GM18517 (cell line): ENCODE measurements at regions not wholly inside any gene's neighbourhood (a gene's known extent, or its start where the extent isn't known, plus 50 kb on each side); places are given as distances from the start of the nearest gene placed in this dataset.
"Not testable (repeated sequence)": the region's sequence is repeated elsewhere in the genome, so short reads cannot be mapped to it uniquely, and the experiment has no call there.

Experiments
- ATAC-seq: cut with Tn5 transposase; IDR thresholded peaks from one replicate; pipeline ENCODE4 v1.9.1; 2021; ENCODE audit warnings: mild to moderate bottlenecking, moderate library complexity; ENCODE audit not compliant: unreplicated experiment

DNA sequence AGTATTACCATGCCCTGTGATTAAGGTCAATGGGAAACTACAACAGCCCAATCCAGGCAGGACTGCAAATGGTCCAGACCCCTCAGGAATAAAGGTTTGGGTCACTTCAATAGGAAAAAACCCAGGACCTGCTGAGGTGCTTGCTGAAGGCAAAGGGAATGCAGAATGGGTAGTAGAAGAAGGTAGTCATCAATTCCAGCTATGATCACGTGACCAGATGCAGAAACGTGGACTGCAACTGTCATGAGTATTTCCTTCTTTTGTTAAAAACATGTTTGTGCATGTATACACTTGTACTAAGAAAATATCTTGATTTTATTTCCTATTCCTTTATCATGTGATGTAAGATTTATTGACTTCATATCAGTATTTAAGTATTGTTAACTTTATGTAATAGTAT is 319.6 kb upstream of the FGF16 start:
- not testable (repeated sequence) for ATAC-seq

DNA sequence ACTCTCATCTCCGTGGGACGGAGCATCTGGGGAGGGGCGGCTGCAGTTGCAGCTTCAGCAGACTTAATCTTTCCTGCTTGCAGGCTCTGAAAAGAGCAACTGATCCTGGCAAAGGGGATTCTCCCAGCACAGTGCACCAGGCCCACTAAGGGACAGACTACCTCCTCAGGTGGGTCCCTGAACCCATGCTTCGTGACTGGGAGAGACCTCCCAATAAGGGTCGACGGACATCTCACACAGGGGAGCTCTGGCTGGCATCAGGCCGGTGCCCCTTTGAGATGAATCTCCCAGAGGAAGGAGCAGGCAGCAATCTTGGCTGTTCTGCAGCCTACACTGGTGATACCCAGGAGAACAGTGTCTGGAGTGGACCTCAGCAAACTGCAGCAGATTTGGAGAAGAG is 303.3 kb upstream of the FGF16 start:
- ATAC-seq: no peak

DNA sequence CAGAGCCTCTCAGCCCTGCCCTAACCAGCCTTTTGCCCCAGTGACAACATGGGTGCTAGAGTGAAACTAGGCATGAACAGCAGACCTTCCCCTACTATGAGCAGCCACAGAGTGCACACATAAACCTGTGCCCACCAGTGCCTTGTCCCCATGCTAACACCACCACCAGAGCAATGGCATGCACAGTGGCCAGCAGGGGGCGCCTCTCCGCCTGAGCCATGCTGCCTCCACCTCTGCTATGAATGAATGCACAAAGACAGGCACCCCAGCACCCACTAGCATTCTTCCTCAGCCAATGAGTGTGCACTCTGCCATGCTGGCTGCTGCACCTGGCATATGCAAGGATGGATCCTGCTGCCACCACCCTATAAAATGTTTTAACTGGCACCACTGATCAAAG is 286.9 kb upstream of the FGF16 start:
- ATAC-seq: no peak

DNA sequence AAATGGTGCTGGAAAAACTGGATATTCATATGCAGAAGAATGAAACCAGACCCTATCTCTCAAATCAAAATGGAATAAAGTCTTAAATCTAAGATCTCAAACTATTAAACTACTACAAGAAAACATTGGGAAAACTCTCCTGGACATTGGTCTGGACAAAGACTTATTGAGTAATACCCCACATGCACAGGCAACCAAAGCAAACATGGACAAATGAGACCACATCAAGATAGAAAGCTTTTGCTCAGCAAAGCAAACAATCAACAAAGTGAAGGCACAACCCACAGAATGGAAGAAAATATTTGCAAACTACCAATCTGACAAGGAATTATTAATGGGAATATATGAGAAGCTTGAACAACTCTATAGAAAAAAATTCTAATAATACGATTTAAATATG is 284.4 kb upstream of the FGF16 start:
- ATAC-seq: no peak

DNA sequence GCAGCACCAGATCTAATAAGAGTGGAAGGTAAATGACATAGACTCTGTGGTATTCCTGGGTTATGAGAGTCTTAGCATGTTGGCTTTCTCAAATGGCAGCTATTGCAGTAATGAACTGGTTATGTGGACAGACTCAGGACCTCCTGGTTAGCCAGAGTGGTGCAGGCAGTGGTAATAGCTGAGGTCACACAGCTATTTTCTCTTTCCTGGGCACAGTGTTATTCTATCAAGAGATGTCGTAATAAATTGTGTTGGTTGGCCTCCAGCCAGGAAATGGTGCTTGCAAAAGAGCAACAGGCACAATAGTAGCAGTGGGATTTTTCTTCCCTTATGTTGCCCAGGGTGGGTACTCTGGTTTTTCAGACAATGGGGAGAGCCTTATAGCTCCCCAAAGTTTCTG is 279.2 kb upstream of the FGF16 start:
- ATAC-seq: no peak

DNA sequence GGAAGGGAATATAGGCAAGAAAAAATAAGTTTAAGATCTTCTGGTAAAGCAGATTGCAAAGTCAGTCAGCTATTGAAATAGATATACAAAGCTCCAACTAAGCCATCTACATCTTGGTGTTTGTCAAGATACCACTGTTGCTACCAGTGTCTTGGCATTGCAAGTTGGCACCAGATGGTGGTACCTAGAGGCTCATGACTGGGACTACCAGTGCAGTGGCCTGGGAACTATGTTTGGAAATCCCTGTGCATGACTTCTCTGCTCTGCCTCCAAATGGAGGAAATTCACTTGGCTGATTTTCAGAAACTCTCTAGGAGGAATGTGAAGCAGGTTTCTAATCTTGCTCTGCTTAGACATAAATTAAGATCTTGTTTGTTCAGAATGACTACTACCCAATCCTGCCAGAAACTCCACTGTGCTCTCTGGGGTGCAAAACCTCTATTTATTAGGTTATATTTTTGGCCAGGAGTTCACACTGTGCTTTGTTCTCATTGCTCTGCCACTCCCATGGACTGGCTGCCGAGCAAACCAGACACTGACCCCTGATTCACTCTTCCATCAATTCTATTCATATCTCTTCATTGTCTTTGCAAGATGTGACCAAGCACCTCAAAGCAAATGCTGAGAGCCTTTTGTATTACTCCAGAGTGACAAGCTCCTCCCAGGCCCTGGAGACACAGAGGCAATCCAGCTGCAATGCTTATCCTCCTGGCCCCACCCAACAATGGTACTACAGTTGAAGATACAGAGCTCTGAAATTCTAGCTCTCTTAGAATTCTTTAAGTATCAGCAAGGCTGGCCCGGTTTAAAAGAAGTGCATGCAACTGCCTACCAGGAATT is 272.3 kb upstream of the FGF16 start:
- no peak for ATAC-seq

DNA sequence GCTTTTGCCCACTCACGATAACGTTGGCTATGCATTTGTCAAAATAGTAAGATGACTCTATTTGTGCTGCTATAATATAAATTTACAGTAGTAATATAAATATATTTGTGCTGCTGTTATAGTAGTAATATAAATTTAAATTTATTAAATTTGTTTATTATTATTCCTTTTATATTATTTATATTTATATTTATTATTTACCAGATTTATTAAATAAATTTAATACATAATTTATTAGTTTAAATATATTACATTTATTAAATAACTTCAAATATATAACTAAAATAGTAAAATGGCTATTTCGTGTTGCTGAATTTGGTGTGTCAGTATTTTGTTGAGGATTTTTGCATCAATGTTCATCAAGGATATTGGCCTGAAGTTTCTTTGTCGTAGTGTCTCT is 246.5 kb upstream of the FGF16 start:
- no peak for ATAC-seq

DNA sequence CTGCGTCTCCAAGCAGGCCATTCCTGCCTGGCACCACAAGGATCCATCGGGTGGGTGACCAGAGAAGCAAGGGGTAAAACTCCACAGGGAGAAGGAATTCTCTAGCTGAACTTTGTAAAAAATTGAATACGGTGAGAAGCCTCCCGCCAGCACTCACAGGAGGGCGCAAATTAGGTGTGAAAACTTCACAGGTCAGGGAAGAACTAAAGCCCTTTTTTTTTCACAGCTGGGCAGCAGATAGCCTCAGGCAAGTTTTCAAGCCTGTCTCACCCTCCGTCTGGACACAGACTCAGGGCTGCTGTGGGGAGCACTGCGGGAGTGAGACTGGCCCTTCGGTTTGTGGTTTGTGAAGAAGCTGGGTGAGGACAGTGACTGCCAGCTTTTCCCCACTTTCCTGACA is 224.1 kb upstream of the FGF16 start:
- ATAC-seq: no peak

DNA sequence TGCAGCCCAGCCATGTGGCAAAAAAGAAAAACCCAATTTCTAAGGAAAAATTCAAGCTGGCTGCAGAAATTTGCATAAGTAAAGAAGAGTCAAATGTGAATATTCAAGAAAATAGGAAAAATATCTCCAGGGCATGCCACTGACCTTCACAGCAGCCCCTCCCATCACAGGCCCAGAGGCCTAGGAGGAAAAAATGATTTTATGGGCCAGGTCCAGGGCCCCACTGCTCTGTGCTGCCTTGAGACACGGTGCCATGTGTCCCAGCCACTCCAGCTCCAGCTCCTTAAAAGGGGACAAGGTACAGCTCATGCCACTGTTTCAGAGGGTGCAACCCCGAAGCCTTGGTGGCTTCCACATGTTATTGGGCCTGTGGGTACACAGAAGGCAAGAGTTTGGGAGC is 182.7 kb upstream of the FGF16 start:
- ATAC-seq: no peak

DNA sequence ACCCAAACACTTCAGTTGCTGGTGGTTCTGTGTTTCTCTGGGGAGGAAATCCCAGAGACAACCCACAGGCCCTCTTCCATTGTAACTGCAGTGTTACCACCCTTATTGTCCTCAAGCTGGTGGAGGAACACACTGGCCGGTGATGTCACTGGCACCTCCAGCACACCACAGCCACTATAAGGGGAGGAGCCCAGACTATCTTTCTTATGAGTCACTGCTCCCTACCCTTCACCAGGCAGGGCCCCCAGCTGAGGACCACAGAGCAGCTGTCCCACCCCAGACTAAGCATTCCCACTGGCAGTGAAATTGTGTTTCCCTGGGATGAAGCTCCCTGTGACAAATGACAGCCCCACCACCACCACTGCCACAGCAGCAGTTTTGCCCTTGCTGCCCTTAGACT is 171.8 kb upstream of the FGF16 start:
- ATAC-seq: no peak

DNA sequence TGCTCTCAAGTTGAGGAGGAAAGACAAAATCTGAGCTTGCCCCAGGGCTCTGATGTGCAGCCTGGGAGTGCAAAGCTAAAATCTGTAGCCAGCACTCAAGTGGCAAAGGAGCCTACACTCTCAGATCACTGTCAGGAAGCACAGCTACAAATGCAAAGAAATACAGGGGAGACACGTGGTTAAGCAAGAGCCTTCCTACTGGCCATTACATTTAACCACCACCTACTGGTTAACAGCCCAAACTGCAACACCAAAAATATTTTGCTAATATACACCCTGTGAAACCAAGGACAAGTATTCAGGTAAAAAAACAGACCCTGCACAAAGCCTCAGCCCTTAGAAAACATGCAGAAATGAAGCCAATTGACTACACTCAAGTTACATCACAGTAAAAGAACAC is 170.4 kb upstream of the FGF16 start:
- no peak for ATAC-seq

DNA sequence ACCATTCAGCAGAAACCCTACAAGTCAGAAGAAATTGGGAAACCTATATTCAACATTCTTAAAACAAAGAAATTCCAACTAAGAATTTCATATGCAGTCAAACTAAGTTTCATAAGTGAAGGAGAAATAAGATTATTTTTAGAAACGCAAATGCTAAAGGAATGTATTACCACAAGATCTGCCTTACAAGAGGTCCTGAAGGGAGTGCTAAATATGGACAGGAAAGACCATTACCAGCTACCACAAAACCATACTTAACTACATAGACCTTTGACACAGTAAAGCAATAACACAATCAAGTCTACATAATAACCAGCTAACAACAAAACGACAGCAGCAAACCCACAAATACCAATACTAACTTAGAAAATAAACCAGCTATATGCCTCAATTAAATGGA is 169.3 kb upstream of the FGF16 start:
- no peak for ATAC-seq

DNA sequence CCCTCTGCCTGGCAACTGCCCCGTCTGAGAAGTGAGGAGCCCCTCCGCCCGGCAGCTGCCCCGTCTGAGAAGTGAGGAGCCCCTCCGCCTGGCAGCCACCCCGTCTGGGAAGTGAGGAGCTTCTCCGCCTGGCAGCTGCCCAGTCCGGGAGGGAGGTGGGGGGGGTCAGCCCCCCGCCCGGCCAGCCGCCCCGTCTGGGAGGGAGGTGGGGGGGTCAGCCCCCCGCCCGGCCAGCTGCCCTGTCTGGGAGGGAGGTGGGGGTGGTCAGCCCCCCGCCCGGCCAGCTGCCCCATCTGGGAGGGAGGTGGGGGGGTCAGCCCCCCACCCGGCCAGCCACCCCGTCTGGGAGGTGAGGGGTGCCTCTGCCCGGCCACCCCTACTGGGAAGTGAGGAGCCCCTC is 167.8 kb upstream of the FGF16 start:
- not testable (repeated sequence) for ATAC-seq

DNA sequence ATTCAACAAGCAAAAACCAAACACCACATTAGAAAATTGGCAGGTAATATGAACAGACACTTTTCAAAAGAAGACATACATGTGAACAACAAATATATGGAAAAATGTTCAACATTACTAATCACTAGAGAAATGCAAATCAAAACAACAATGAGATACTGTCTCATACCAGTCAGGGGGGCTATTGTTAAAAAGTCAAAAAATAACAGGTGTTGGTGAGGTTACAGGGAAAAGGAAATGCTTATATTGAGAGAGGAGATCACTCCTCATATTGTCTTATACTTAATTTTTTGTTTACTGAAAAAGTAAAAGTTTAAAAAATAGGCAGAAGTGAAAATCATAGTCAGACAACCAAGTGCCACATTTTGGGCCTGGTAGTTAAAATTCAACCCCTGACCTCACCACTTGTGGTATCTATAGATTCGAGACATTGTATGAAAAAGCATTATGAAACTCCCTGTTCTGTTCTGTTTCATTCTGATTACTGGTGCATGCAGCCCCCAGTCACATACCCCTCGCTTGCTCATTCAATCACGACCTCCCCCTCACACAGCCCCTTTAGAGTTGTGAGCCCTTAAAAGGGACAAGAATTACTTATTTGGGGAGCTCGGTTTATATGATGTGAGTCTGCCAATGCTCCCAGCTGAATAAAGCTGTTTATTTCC is 153.7 kb upstream of the FGF16 start:
- ATAC-seq: no peak

DNA sequence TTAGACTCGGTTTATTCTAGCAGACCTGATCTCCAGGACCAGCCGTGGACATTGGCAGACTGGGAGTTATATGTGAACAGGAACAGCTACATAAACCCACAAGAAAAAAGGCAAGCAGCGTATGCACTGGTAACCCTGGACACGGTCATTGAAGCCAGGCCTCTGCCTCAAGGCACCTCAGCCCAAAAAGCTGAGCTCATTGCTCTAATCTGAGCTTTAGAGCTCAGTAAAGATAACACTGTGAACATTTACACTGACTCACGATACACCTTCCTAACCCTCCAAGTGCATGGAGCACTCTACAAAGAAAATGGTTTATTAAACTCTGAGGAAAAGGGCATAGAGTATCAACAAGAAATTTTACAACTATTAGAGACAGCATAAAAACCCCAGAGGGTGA is 148.9 kb upstream of the FGF16 start:
- ATAC-seq: no peak

DNA sequence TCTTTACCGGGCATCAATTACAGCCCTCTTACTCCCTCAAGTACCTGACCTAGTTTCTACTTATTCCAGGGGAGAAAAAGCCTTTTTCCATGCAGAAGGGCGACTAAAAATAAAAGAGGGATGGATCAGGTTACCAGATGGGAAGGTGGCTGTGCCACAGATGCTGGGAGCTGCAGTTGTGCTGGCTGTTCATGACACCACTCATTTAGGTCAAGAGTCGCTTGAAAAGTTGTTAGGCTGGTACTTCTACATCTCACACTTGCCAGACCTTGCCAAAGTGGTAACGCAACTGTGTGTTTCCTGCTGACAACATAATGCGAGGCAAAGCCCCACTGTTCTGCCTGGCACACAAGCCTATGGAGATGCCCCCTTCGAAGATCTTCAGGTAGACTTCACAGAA is 148.4 kb upstream of the FGF16 start:
- ATAC-seq: no peak

DNA sequence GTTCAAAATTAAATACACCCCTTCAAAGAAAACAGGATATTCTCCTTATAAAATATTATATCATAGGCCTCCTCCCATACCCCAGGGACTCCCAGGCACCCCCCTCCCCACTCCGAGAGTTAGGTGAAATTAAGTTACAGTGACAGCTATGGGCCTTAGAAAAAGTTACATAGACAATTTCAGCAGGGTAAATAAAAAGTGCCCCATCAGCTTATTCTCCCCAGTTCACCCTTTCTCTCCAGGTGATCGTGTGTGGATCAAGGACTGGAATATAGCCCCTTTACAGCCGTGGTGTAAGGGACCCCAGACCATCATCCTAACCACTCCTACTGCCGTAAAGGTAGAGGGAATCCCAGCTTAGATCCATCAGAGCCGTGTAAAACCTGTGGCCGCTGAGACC is 147.6 kb upstream of the FGF16 start:
- ATAC-seq: no peak

DNA sequence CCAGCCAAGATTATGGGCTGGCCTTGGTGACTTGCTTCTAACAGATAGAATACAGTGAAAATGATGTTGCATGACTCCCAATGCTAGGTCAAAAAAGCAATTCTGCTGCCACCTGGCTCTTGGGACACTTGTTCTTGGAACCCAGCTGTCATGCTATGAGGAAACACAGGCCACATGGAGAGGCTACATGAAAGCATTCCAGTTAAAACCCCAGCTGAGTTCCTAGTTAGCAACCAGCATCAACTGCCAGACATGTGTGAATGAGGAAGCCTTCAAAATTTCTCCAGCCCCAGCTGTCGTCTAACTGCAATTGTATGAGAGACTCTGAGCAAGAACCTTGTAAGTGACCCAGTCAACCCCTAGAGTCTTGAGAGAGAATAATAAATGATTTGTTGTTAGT is 105.2 kb upstream of the FGF16 start:
- ATAC-seq: no peak

DNA sequence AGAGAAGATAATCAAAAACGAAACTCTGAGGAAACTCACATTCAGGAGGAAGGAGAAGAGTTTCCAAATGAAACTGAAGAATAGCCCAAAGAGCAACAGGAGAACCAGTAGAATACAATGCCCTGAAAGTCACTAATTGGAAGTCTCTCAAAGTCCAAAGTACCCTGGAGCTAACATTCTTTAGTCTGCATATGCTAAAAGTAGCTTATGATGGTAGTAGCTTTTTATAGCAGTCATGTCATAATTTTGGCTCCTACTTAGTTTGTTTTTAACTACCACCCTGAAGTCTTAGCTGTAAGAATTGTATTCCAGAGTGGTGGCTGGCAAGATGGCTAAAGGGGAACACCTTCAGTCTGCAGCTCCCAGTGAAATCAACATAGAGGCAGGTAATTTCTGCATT is 100.3 kb upstream of the FGF16 start:
- ATAC-seq: no peak

DNA sequence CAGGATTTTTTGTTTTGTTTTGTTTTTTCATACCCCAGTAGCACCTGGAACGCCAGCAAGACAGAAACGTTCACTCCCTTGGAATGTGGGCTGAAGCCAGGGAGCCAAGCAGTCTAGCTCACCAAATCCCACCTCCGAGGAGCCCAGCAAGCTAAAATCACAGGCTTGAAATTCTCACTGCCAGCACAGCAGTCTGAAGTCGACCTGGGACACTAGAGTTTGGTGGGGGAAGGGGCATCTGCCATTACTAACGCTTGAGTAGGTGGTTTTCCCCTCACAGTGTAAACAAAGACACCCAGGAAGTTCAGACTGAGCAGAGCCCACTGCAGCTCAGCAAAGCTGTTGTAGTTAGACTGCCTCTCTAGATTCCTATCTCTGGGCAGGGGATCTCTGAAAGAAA is 99.6 kb upstream of the FGF16 start:
- ATAC-seq: no peak

DNA sequence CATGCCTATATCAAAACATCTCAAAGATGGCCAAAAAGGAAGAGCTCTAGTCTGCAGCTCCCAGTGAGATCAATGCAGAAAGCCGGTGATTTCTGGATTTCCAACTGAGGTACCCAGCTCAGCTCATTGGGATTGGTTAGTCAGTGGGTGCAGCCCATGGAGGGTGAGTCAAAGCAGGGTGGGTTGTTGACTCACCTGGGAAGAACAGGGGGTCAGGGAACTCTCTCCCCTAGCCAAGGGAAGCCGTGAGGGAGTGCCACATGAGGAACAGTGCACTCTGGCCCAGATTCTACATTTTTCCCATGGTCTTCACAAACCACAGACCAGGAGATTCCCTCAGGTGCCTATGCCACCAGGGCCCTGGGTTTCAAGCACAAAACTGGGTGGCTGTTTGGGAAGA is 57.3 kb upstream of the FGF16 start:
- ATAC-seq: no peak

DNA sequence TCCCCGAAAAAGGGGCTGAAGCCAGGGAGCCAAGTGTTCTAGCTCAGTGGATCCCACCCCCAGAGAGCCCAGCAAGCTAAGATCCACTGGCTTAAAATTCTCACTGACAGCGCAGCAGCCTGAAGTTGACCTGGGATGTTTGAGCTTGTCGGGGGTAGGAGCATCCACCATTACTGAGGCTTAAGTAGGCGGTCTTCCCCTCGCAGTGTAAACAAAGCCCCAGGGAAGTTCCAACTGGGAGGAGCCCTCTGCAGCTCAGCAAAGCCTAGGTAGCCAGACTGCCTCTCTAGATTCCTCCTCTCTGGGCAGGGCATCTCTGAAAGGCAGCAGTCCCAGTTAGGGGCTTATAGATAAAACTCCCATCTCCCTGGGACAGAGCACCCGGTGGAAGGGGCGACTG is 56.8 kb upstream of the FGF16 start:
- ATAC-seq: not testable (repeated sequence)

DNA sequence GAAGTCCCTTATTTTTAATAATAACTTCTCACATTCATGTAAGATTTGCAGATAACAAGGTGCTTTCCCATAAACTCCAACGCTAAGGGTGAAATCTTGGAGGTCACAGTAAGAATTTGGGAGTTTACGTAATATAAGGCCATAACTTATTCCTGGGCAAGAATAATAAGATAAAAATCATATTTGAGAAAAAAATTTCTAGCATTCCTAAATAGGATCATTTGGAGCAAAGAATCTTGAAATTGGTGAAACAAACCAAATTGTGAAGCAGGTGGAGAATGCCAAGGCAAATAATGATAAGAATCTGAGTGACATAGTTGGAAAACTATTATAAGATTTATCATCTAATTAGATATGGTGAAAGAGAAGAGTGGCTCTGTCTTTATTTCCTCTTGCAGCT is 50.4 kb upstream of the FGF16 start:
- no peak for ATAC-seq
